ENCODE measurements at regions not wholly inside any gene's neighbourhood (a gene's known extent, or its start where the extent isn't known, plus 50 kb on each side); places are given as distances from the start of the nearest gene placed in this dataset.

GRCh38 chr11:81496601-81497000, 1237.1 kb downstream of the FAM181B start:
- no peak for DNase-seq

- DNase-seq = no peak
Observed at GRCh38 chr11:81495699-81496292, 1237.9 kb downstream of the FAM181B start.

GRCh38 chr11:81494431-81494830, 1239.2 kb downstream of the FAM181B start:
- no peak for DNase-seq

GRCh38 chr11:81492923-81493445, 1240.7 kb downstream of the FAM181B start:
- no peak for DNase-seq

GRCh38 chr11:81487109-81487508, 1246.6 kb downstream of the FAM181B start:
- DNase-seq = no peak

- no peak for DNase-seq
Observed at GRCh38 chr11:81484196-81484595, 1249.5 kb downstream of the FAM181B start.

- no peak for DNase-seq
Observed at GRCh38 chr11:81477277-81477676, 1256.4 kb downstream of the FAM181B start.

- no peak for DNase-seq
Observed at GRCh38 chr11:81476345-81476744, 1257.3 kb downstream of the FAM181B start.

GRCh38 chr11:81472646-81473045, 1261.0 kb downstream of the FAM181B start:
- DNase-seq = no peak

GRCh38 chr11:81470446-81470845, 1263.2 kb downstream of the FAM181B start:
- no peak for DNase-seq

GRCh38 chr11:81459766-81460306, 1273.8 kb downstream of the FAM181B start:
- DNase-seq = no peak

- no peak for DNase-seq
Observed at GRCh38 chr11:81449588-81450156, 1284.0 kb downstream of the FAM181B start.

- no peak for DNase-seq
Observed at GRCh38 chr11:81444297-81444696, 1289.4 kb downstream of the FAM181B start.

GRCh38 chr11:81432333-81432732, 1301.3 kb downstream of the FAM181B start:
- no peak for DNase-seq

- DNase-seq = no peak
Observed at GRCh38 chr11:81424822-81425221, 1308.8 kb downstream of the FAM181B start.

GRCh38 chr11:81422402-81422801, 1311.3 kb downstream of the FAM181B start:
- no peak for DNase-seq

GRCh38 chr11:81421251-81421860, 1312.3 kb downstream of the FAM181B start:
- DNase-seq = no peak

- DNase-seq = no peak
Observed at GRCh38 chr11:81420668-81421250, 1312.9 kb downstream of the FAM181B start.

GRCh38 chr11:81397316-81397715, 1336.3 kb downstream of the FAM181B start:
- DNase-seq = no peak

- DNase-seq = no peak
Observed at GRCh38 chr11:81394311-81394710, 1339.4 kb downstream of the FAM181B start.

GRCh38 chr11:81388326-81388725, 1345.3 kb downstream of the FAM181B start:
- no peak for DNase-seq

- DNase-seq = no peak
Observed at GRCh38 chr11:81380395-81380794, 1353.3 kb downstream of the FAM181B start.

GRCh38 chr11:81377418-81377817, 1356.2 kb downstream of the FAM181B start:
- no peak for DNase-seq

- DNase-seq = no peak
Observed at GRCh38 chr11:81373986-81374385, 1359.7 kb downstream of the FAM181B start.

All from stimulated activated naive CD4-positive, alpha-beta T cell (primary cell).